ENCODE measurements at regions not wholly inside any gene's neighbourhood (a gene's known extent, or its start where the extent isn't known, plus 50 kb on each side); places are given as distances from the start of the nearest gene placed in this dataset.
A peak's percentile ranks its signal among the peaks of the same experiment; 100 is the strongest.
"Not testable (repeated sequence)": the region's sequence is repeated elsewhere in the genome, so short reads cannot be mapped to it uniquely, and the experiment has no call there.

- DNase-seq (ENCODE audit: low read depth): peak; percentile 69
Measured at GRCh38 chr5:9852671-9853070, 222.5 kb upstream of the TAS2R1 start.

GRCh38 chr5:9851458-9851857, 221.3 kb upstream of the TAS2R1 start:
- peak; percentile 96 for DNase-seq (ENCODE audit: low read depth)

GRCh38 chr5:9850456-9850855, 220.3 kb upstream of the TAS2R1 start:
- DNase-seq (ENCODE audit: low read depth): no peak

GRCh38 chr5:9847631-9848030, 217.5 kb upstream of the TAS2R1 start:
- DNase-seq (ENCODE audit: low read depth): no peak

GRCh38 chr5:9845185-9845584, 215.0 kb upstream of the TAS2R1 start:
- no peak for DNase-seq (ENCODE audit: low read depth)

- DNase-seq (ENCODE audit: low read depth): no peak
Measured at GRCh38 chr5:9841516-9842170, 211.5 kb upstream of the TAS2R1 start.

GRCh38 chr5:9838916-9839315, 208.8 kb upstream of the TAS2R1 start:
- DNase-seq (ENCODE audit: low read depth): no peak

- peak; percentile 30 for DNase-seq (ENCODE audit: low read depth)
Measured at GRCh38 chr5:9834871-9835770, 205.0 kb upstream of the TAS2R1 start.

GRCh38 chr5:9833871-9834270, 203.7 kb upstream of the TAS2R1 start:
- no peak for DNase-seq (ENCODE audit: low read depth)

GRCh38 chr5:9832921-9833320, 202.8 kb upstream of the TAS2R1 start:
- no peak for DNase-seq (ENCODE audit: low read depth)

GRCh38 chr5:9831823-9832222, 201.7 kb upstream of the TAS2R1 start:
- no peak for DNase-seq (ENCODE audit: low read depth)

- no peak for DNase-seq (ENCODE audit: low read depth)
Measured at GRCh38 chr5:9830184-9830583, 200.0 kb upstream of the TAS2R1 start.

- DNase-seq (ENCODE audit: low read depth): peak; percentile 52
Measured at GRCh38 chr5:9829621-9830020, 199.5 kb upstream of the TAS2R1 start.

- DNase-seq (ENCODE audit: low read depth): peak; percentile 9
Measured at GRCh38 chr5:9820691-9821449, 190.7 kb upstream of the TAS2R1 start.

- DNase-seq (ENCODE audit: low read depth): no peak
Measured at GRCh38 chr5:9818340-9818845, 188.2 kb upstream of the TAS2R1 start.

GRCh38 chr5:9817819-9818218, 187.7 kb upstream of the TAS2R1 start:
- DNase-seq (ENCODE audit: low read depth): no peak

- no peak for DNase-seq (ENCODE audit: low read depth)
Measured at GRCh38 chr5:9815051-9815450, 184.9 kb upstream of the TAS2R1 start.

GRCh38 chr5:9813305-9813704, 183.2 kb upstream of the TAS2R1 start:
- no peak for DNase-seq (ENCODE audit: low read depth)

GRCh38 chr5:9807366-9807765, 177.2 kb upstream of the TAS2R1 start:
- DNase-seq (ENCODE audit: low read depth): not testable (repeated sequence)

GRCh38 chr5:9801908-9802307, 171.8 kb upstream of the TAS2R1 start:
- no peak for DNase-seq (ENCODE audit: low read depth)

GRCh38 chr5:9799606-9800005, 169.5 kb upstream of the TAS2R1 start:
- DNase-seq (ENCODE audit: low read depth): no peak

- no peak for DNase-seq (ENCODE audit: low read depth)
Measured at GRCh38 chr5:9790276-9790675, 160.1 kb upstream of the TAS2R1 start.

- no peak for DNase-seq (ENCODE audit: low read depth)
Measured at GRCh38 chr5:9789777-9790176, 159.6 kb upstream of the TAS2R1 start.

Data from ELR (cell line).